ENCODE measurements at regions not wholly inside any gene's neighbourhood (a gene's known extent, or its start where the extent isn't known, plus 50 kb on each side); places are given as distances from the start of the nearest gene placed in this dataset.

DNA sequence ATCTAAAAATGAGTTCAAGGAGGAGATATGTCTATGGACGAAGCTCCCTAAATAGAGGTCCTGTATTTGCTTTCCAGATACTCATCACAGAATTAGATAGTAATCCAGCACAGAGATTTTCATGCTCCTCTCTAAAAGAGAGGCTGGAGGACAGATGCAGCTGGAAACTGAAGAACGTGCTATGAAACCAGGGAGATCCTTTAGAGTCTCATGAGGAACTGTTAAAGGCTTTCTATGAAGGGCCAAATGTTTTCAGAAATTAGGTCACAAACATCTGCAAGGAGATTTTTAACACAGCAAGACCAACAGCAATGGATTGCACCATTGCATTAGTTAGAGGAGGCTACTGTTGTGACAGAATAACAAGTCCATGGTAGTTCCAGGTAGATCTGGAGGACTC, 95.6 kb upstream of the ARHGAP20 start:
- no peak for DNase-seq (ENCODE audit: low read depth in 3 of 3, low spot score in 2 of 3)

DNA sequence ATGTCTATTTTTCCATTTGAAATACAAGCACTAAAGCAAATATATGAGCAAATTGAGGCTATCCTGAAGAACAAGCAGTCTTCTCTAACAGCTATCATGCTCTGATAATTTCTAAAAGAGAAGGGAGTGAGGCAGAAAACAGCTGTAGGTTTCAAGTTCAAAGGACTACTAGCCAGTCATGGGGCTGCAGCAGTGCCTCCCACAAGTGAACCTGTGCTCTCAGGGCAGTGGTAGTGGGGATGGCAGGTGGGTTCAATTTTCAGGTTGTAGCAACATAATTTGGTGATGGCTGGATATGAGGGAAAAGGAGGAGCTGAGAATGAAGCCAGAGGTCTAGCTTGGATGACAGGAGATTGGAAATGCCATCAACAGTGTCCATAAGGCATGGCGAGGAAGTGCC, 93.5 kb upstream of the ARHGAP20 start:
- DNase-seq (ENCODE audit: low read depth in 3 of 3, low spot score in 2 of 3): peak in 1 of 3 donors; percentile 6

DNA sequence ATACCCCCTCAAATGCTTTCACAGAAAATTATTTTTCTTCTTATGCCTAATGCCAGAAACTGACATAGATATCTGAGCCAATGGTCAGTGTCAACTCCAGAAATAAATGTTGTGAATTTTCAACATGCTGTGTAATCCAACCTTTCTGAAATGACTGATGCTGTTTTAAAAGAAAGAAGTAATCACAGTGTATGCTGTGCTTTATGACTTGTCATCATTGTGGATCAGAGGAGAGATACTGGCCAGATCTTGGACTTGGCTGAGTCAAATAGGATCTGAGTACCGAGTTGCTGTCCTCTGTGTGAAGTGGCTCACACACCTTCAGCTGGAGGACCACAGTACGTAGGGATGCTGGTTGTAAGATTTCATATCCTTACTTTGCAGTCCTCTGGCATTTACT, 89.9 kb upstream of the ARHGAP20 start:
- no peak for DNase-seq (ENCODE audit: low read depth in 3 of 3, low spot score in 2 of 3)

DNA sequence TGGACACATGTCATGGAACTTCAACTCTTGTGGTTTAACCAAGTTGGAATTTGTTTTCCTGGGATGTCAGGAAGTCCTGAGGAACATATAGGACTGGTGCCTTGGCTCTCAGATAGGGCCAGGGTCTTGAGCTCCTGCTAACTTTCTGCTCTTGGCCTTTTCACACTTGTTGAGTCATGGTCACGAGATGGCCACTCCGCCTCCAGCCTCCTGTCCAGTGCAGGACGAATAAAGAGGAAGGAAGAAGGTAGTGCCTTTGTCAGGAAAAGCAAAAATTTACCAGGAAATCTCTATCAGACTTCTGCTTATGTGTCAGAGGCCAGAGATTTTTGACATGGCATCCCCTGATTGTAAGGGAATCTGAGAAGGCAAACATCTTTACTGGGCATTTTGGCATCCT, 89.1 kb upstream of the ARHGAP20 start:
- DNase-seq (ENCODE audit: low read depth in 3 of 3, low spot score in 2 of 3): no peak

DNA sequence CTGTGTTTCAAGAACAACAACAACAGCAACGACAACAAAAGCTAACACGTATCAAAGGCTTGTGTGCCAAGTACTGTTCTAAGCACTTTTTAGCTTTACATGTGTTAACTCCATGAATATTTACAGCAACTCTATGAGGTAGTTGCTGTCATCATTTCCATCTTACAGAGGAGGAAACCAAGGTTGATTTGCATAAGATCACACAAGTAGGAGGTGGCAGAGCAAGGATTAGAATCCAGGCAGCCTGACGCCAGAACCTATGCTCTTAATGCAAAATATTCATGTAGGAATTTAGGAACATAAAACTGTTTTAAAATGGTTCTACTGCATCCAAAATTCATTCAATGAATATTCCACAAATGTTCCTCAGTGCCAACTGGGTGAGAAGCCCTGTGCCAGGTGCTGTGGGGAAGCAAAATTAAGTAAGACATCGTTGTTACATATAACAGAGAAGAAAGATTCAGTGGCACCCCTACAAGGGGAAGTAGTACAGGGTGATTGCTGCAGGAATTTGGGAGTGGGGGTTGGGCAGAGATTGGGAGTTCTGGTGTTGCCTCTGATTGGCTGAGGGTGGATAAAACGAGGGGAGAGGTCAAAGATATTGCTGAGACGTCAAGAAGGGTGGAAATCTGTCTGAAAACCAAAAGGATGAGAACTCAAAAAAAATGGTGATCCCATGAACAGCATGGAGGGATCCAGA, 86.1 kb upstream of the ARHGAP20 start:
- no peak for DNase-seq (ENCODE audit: low read depth in 3 of 3, low spot score in 2 of 3)

DNA sequence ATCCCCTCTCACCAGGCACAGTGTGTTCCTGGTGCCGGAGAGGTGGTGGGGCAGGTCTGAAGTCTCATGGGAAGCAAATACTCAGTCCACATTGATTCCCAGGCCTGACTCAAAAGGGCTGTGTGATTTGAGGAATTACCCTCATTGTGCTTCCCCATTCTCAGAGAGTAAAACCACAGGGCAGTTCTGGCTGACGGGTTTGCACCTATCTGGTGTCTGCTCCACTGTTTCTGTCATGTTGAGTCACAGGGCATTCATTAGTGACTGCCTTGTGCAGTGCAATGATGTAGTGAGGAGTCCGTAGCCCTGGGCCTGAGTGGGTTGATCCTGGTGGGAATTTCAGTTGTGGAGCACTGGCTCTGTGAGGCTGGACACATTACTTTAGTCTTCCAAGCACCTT, 85.2 kb upstream of the ARHGAP20 start:
- DNase-seq (ENCODE audit: low read depth in 3 of 3, low spot score in 2 of 3): no peak

DNA sequence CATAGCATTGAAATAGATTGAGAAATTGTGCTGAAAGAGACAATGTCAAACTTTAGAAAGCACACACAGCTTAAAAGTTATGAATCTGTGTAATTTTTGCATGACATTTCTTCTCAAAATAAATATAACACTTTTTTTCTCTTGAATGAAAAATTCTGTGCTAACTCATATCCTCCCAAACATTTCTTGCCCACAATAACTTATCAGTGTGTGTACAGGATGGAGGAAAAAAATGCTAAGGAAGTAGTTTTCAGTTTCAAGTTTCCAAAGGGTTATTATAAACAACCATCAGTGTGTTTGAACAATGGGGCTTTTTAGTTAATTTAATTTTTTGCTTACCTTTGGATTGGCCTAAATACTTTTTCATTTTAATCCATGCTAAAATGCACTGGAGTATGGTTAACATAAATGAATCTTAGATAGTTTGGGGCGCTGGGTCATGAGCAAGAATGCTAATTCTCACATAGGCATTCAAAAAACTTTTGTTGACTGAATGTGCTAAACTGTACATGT, 82.9 kb upstream of the ARHGAP20 start:
- no peak for DNase-seq (ENCODE audit: low read depth in 3 of 3, low spot score in 2 of 3)

DNA sequence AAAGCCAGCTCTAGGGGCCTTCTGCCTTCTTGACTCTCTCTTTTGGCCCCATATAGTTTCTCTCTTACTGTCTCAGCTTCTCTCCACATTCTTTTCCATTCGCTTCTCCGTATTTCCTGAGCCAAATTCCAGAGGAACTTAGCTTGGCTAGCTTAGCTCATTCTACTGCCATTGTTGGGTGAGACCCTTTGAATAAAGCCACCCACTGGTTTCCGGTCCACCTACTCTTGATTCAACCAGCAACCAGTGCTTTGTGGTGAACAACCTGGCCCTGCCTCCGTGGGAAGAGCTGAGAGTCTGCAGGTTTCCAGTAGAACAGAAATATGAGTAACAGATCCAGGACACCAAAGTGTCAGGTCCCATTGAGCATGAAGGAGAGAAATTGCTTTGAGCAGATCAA, 81.3 kb upstream of the ARHGAP20 start:
- no peak for DNase-seq (ENCODE audit: low read depth in 3 of 3, low spot score in 2 of 3)

DNA sequence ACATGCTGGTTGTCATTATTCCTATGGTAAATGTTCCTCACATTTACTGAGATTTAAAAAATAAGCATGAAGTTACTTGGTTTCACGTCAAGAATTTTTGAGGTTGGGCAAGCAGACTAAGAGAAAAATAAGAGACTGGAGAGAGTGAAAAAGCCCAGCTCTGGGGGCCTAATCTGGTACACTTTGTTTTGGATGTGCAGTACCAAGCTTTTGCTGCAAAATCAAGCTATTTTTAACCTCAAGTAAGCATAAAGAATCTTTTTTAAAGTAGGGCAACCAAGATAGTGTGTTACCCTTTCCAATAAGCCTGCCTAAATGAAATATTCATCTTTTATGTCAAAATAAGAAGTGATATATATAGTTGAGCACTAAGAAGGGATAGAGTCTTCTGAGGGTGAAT, 79.4 kb upstream of the ARHGAP20 start:
- DNase-seq (ENCODE audit: low read depth in 3 of 3, low spot score in 2 of 3): no peak

DNA sequence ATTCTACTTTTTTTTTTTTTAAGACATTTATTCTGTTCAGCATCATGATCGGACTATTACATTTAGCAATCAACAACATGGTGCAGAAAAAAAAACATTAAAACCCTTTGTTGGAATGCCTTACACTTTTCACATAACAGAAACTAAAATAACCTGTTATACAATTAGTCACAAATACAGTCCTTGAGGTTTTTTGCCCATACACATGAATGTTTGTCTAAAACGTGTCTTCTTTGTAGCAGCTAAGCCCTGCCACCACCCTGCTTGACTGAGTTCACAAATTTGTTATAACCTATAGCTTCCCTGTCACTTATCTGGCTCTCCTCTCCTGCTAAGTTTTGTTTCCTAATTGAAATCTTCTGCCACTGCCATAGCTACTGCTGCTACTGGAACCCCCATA, 75.4 kb upstream of the ARHGAP20 start:
- no peak for DNase-seq (ENCODE audit: low read depth in 3 of 3, low spot score in 2 of 3)

DNA sequence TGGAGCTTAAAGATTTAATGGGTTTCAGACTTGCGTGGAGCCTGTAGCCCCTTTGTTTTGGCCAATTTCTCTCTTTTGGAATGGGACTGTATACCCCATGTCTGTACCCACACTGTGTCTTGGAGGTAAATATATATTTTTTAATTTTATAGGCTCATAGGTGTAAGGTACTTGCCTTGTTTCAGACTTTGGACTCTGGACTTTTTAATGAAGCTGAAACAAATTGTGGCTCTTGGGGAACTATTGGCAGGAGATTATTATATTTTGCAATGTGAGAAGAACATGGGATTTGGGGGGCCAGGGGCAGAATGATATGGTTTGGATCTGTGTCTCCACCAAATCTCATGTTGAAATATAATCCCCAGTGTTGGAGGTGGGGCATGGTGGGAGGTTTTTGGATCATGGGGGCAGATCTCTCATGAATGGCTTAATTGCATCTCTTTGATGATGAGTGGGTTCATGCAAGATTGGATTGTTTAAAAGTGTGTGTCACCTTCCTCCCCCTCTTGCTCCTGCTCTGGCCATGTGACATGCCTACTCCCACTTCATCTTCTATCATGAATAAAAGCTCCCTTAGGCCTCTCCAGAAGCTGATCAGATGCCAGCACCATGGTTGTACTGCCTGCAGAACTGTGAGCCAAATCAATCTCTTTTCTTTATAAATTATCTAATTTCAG, 74.1 kb upstream of the ARHGAP20 start:
- no peak for DNase-seq (ENCODE audit: low read depth in 3 of 3, low spot score in 2 of 3)

DNA sequence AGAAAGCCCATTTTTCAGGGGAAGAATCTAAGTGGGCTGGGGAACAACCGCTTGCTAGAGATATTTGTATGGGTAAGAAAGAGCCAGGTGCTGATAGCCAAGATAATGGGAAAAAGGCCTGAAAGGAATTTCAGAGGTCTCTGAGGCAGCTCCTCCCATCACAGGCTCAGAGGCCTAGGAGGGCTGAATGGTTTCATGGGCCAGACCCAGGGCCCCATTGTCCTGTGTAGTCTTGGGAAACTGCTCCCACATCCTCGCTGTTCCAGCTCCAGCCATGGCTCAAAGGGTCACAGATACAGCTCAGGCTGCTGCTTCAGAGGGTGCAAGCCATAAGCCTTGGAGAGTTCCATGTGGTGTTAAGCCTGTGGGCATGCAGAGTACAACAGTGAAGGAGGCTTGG, 73.2 kb upstream of the ARHGAP20 start:
- DNase-seq (ENCODE audit: low read depth in 3 of 3, low spot score in 2 of 3): no peak

DNA sequence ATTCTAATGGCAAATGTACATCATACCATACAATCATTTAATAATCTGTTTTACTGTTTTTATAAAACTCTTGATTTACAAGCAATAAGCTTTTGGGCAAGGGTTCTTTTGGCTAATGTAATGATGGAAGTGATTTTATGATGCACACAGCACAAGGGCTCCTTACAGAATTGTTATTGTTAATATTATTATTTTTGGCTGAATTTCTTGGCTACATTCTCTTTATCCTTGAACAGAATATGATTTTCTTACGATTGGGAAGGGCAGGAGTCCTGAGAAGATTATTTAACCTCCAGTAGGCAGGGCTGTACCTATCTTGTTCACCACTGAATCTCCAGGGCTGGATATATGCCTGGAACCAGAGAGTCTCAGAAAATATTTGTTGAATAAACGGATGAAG, 70.4 kb upstream of the ARHGAP20 start:
- DNase-seq (ENCODE audit: low read depth in 3 of 3, low spot score in 2 of 3): no peak

DNA sequence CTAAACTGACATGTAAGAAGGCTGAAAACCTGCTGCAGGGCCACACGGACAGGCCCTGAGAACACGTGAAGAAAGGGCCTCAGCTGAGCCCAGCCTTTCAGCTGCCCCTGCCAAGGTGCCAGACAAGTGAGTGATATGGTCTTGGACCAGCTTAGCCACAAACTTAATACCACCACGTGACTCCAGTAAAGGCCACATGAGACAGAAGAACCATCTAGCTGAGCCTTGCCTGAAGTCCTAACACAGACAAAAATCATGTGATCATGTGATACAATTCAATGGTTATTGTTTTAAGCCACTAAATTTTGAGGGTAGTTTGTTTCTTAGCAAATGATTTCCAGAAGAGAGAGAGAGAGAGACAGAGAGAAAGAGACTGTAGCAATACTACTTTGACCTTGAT, 66.9 kb upstream of the ARHGAP20 start:
- DNase-seq (ENCODE audit: low read depth in 3 of 3, low spot score in 2 of 3): no peak

DNA sequence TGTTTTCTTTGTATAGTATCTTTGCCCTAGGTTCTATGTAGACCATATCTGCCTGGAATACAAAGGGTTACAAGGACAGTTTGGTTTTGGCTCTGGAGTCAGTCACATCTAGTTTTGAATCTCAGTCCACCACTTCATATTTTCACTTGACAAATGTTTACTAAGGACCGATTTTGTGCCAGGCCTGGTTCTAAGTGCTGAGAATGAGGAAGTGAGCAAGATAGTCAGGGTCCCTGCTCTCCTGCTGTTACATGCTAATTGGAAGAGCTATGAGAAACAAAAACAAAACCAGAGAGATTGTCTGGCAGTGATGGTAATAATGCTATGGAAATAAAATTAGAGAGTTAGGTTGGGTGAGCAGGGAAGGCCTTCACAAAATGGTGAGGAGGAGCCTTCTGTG, 66.1 kb upstream of the ARHGAP20 start:
- DNase-seq (ENCODE audit: low read depth in 3 of 3, low spot score in 2 of 3): no peak

DNA sequence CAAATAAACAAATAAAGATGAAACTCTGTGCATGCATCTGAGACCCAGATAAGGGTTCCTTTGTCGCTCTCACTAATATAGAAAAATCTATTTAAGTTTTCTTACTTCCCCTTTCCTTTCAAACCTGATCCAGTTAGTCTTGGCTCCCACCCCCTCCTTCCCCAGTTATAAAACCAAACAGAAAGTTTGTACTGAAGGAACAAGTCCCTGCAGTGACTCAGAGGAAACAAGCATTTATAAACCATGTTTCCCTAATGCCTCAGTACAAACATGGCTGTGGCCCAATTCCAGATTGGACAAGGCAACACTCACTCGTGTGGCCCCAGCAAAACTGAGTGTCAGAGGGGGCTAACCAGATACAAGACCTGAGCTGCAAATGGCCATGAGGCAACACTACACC, 65.5 kb upstream of the ARHGAP20 start:
- DNase-seq (ENCODE audit: low read depth in 3 of 3, low spot score in 2 of 3): no peak

DNA sequence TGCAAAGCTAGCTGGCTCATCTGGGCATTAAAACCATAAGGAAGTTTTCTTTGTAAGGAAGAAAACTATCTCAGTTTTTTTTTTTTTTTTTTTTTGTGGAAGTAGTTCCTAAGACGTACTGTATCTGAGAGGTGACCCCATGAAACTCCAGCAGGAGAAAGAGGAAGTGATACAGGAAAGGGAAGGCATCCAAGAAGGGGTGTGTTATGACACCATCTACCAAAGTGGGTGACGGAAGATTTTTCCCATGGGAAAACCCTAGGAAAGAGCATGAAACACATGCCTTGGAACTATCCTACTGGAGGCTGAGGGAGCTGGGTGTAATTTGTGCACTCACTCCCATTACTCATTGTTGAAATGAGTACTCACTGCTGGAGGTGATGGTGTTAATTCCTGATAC, 63.8 kb upstream of the ARHGAP20 start:
- DNase-seq (ENCODE audit: low read depth in 3 of 3, low spot score in 2 of 3): no peak

DNA sequence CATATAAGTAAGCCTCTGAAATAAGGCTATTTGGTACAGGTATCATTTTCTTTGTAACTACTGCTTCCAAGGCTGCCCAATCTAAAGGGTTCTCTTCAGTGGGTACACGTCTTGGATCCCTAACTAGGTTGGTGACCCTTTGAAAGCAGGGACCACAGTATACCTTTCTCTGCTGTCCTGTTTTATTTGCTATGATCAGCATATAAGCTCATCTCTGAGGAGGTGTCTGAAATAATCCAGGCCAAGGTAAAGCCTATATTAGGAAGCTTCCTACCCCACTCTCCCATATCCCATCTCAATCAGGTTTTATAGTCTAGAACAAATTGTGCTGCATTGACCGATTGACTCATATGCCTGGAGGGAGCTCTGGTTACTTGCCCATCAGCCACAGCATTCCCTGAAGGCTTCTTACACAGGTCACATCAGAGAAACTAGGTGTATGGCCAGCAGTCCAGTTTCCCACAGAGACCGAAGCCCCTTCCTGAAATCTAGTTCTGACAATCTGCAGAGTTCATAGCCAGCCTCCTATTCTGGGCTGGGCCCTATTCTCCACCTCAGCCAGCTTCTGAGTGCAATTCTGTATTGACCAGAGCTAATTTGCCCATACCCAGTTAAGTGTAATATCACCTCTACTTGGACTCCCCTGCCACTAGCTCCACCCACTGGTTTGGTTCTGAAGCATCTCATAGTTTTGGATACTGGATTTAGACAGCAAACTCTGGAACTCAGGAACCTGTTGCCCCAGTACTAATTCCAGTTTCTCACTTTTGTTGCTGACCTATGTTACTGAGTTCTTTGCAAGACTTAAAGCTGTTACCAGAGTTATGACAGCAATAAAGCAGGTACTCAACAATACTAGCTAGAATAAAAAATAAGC, 62.1 kb upstream of the ARHGAP20 start:
- no peak for DNase-seq (ENCODE audit: low read depth in 3 of 3, low spot score in 2 of 3)

DNA sequence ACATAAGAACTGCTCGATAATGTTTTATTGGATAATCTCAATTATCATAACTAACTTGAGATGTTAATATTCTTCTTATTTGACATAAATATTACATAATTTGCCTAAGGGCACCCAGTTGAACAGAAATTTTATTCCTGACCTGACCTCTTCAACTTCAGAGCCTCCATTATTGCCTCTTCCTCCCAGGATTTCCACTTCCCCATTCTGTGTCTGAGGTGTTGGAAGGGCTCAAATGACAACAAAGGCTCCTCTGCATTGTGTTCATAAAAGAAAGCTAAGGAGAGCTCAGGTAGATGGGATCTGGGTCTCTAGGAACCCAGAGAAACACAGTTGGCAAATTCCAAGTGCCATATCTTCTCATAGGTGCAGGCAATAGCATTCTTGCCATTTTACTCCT, 61.2 kb upstream of the ARHGAP20 start:
- no peak for DNase-seq (ENCODE audit: low read depth in 3 of 3, low spot score in 2 of 3)

DNA sequence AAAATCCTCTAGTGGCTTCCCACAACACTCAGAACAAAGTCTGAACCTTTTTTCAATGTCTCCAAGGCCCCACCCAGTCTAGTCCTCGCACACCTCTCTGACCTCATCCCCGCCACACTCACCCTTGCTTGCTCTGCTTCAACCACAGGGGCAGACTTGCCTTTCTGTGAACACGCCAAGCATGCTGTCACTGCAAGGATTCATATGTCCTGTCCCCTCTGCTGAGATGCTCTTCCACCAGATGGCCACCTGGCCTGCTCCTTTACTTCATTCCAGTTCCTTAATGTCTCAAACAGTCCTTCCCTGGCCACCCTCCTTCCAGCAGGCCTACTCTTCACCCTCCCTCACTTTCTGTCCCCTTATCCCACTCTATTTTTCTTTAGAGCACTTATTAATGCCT, 60.6 kb upstream of the ARHGAP20 start:
- DNase-seq (ENCODE audit: low read depth in 3 of 3, low spot score in 2 of 3): no peak

DNA sequence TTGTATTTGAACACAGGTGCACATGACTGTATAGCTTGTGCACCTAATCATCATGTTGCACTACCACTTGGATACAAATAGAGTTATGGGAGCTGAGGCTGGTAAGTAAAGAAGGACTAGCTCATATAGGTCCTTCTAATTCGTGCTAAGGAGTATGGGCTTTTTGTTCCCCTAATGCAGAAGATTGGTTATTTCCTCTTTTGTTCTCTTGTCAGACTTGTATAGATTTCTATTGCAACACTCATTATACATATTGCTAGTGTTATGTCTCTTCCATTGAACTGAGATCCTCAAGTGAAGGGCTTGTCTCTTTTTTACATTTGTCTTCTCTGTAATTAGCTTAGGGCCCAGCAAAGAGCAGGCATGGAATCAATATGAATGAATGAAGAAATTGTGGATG, 54.1 kb upstream of the ARHGAP20 start:
- no peak for DNase-seq (ENCODE audit: low read depth in 3 of 3, low spot score in 2 of 3)

DNA sequence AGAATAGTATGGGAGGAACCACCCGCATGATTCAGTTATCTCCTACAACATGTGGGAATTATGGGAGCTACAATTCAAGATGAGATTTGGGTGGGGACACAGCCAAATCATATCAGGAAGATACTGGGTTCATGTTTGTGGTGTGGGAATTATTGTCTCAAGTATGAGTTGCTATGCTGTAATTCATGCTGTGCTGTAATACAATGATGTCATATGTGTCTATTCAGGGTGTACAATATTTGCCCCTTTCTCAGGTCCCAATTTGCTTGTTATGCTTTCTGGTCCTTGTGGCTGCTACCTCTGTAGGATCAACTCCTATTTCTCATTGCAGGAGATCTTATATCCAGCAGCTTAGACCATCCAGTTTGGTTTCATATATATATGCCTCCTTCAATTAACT, 52.2 kb upstream of the ARHGAP20 start:
- DNase-seq (ENCODE audit: low read depth in 3 of 3, low spot score in 2 of 3): no peak

Measured in right renal cortex interstitium (tissue), 3 donors.